ENCODE measurements at regions not wholly inside any gene's neighbourhood (a gene's known extent, or its start where the extent isn't known, plus 50 kb on each side); places are given as distances from the start of the nearest gene placed in this dataset.

DNA sequence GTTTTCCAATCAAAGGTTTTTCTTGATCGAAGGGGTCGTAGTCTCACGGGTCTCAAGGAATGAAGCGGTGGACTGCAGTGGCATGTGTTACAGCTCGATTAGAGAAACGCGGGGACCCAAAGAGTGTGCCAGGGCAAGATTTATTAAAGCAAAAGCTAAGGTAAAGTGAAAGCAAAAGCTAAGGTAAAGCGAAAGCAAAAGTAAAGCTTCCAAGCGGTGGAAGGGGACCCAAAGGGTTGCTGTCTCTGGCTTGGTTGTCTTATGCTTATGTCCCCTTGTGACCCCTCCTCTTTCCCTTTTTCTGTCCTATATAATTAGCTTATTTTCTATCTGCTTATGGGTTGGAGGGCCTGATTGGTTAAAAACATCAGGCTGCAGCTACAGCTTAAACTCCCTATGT lies 126.4 kb downstream of the TMSB4Y start (continued):
- TF ChIP-seq ZBTB4 (CRISPR knock-in tag; IDR thresholded peaks at IDR 0.05; ENCODE audit: borderline replicate concordance): no peak
- TF ChIP-seq BRCA1 (CRISPR knock-in tag; IDR thresholded peaks at IDR 0.05): no peak
- no peak for TF ChIP-seq HMGXB3 (CRISPR knock-in tag; IDR thresholded peaks at IDR 0.05; ENCODE audit: borderline replicate concordance)
- no peak for TF ChIP-seq RARG (CRISPR knock-in tag; IDR thresholded peaks at IDR 0.05; ENCODE audit: low read depth)
- TF ChIP-seq, protein P1, sequence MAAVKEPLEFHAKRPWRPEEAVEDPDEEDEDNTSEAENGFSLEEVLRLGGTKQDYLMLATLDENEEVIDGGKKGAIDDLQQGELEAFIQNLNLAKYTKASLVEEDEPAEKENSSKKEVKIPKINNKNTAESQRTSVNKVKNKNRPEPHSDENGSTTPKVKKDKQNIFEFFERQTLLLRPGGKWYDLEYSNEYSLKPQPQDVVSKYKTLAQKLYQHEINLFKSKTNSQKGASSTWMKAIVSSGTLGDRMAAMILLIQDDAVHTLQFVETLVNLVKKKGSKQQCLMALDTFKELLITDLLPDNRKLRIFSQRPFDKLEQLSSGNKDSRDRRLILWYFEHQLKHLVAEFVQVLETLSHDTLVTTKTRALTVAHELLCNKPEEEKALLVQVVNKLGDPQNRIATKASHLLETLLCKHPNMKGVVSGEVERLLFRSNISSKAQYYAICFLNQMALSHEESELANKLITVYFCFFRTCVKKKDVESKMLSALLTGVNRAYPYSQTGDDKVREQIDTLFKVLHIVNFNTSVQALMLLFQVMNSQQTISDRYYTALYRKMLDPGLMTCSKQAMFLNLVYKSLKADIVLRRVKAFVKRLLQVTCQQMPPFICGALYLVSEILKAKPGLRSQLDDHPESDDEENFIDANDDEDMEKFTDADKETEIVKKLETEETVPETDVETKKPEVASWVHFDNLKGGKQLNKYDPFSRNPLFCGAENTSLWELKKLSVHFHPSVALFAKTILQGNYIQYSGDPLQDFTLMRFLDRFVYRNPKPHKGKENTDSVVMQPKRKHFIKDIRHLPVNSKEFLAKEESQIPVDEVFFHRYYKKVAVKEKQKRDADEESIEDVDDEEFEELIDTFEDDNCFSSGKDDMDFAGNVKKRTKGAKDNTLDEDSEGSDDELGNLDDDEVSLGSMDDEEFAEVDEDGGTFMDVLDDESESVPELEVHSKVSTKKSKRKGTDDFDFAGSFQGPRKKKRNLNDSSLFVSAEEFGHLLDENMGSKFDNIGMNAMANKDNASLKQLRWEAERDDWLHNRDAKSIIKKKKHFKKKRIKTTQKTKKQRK (IDR thresholded peaks at IDR 0.05; ENCODE audit: low read length): no peak
- TF ChIP-seq ATM (IDR thresholded peaks at IDR 0.05; ENCODE audit: borderline replicate concordance): no peak
- TF ChIP-seq CBFB (CRISPR knock-in tag; IDR thresholded peaks at IDR 0.05): no peak
- no peak for TF ChIP-seq HOXA9 (CRISPR knock-in tag; IDR thresholded peaks at IDR 0.05; ENCODE audit: borderline replicate concordance)
- TF ChIP-seq ETV5 (CRISPR knock-in tag; IDR thresholded peaks at IDR 0.05; ENCODE audit: borderline replicate concordance): no peak
